ENCODE measurements at regions not wholly inside any gene's neighbourhood (a gene's known extent, or its start where the extent isn't known, plus 50 kb on each side); places are given as distances from the start of the nearest gene placed in this dataset.

GRCh38 chr2:18701546-18701945 lies 112.2 kb upstream of the NT5C1B start:
- no peak for DNase-seq (ENCODE audit: low spot score)
- Histone ChIP-seq H3K4me3 (ENCODE audit: low read depth in 1 of 3, low read length in 3 of 3) (no peak overlapping the region), H3K4me1 (ENCODE audit: control insufficient read depth in 4 of 4, insufficient read depth in 4 of 4, low read length in 3 of 4) (no peaks in the 10 kb centered on the region), H3K9me3 (ENCODE audit: control insufficient read depth in 4 of 4, low read length in 3 of 4) (no peaks in the 10 kb centered on the region), H3K36me3 (ENCODE audit: control insufficient read depth in 4 of 4, insufficient read depth in 3 of 4, low read depth in 1 of 4, low read length in 3 of 4) (no peaks in the 10 kb centered on the region), H3K9ac (ENCODE audit: low read depth in 1 of 2, low read length in 2 of 2) (no peak overlapping the region), H3K27ac (ENCODE audit: low read depth in 1 of 2, low read length in 2 of 2) (no peak overlapping the region), H3K27me3 (ENCODE audit: control insufficient read depth in 4 of 4, insufficient read depth in 4 of 4, low read length in 3 of 4) (no peaks in the 10 kb centered on the region)
- WGBS = 80% methylated on average over 2 of the region's 2 CpGs
- TF ChIP-seq REST (IDR thresholded peaks at IDR 0.05) = no peak
- no peak for TF ChIP-seq ZBTB33 (IDR thresholded peaks at IDR 0.05)
- no peak for TF ChIP-seq ATF3 (IDR thresholded peaks at IDR 0.05)
- TF ChIP-seq YY1 (IDR thresholded peaks at IDR 0.05) = no peak
- TF ChIP-seq SP1 (IDR thresholded peaks at IDR 0.05) = no peak
- no peak for TF ChIP-seq HNF4A (conservative IDR thresholded peaks at IDR 0.05)
- TF ChIP-seq HNF4G (IDR thresholded peaks at IDR 0.05) = no peak
- TF ChIP-seq TAF1 (conservative IDR thresholded peaks at IDR 0.05) = no peak
- no peak for TF ChIP-seq FOXA2 (IDR thresholded peaks at IDR 0.05)
- no peak for TF ChIP-seq RXRA (IDR thresholded peaks at IDR 0.05)
- no peak for TF ChIP-seq MAX (IDR thresholded peaks at IDR 0.05)
- no peak for TF ChIP-seq CTCF (IDR thresholded peaks at IDR 0.05; ENCODE audit: low read depth, low read length, missing input control)
- TF ChIP-seq RAD21 (IDR thresholded peaks at IDR 0.05) = no peak
- TF ChIP-seq EGR1 (IDR thresholded peaks at IDR 0.05; ENCODE audit: low read depth in 2 of 2) = no peak
- TF ChIP-seq GABPA (IDR thresholded peaks at IDR 0.05 in 1 of 2, conservative IDR thresholded peaks at IDR 0.05 in 1 of 2) = no peak
- TF ChIP-seq FOXA1 (IDR thresholded peaks at IDR 0.05) = no peak
- TF ChIP-seq NR2F2 (IDR thresholded peaks at IDR 0.05) = no peak
- TF ChIP-seq JUND (IDR thresholded peaks at IDR 0.05) = no peak

All from liver (tissue), 8 donors.